ENCODE measurements at regions not wholly inside any gene's neighbourhood (a gene's known extent, or its start where the extent isn't known, plus 50 kb on each side); places are given as distances from the start of the nearest gene placed in this dataset.

DNA sequence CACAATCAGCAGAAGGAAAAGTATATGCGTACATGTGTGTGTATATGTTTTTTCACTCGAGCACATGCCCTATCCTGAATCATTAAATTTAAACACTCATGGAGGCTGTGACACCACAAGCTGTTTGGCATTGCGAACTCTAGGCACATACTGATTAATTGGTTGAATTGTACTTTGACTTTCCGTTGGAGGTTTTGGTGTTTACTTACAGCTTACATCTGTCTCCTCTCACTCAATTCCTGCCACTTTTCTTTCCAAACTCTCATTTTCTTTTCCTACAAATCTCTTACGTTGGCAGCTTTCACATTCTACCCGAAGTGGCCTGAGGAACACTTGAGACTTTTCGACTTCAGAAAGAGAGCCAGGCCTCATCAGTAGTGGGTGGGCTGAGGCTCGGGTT, 434.1 kb upstream of the SEMA6D start:
- 88% methylated on average over 3 of the region's 8 CpGs for WGBS (ENCODE audit: insufficient coverage)
- Histone ChIP-seq H3K27ac (ENCODE audit: low read depth, low read length) (no peak overlapping the region), H3K9me3 (ENCODE audit: control insufficient read depth, insufficient read depth, low read length) (no peaks in the 10 kb centered on the region), H3K27me3 (ENCODE audit: control insufficient read depth, insufficient read depth, low read length) (no peaks in the 10 kb centered on the region), H3K4me3 (ENCODE audit: low read depth, low read length) (no peak overlapping the region), H3K36me3 (ENCODE audit: control insufficient read depth, insufficient read depth, low read length) (no peaks in the 10 kb centered on the region), H3K4me1 (ENCODE audit: control insufficient read depth, insufficient read depth, low read length) (no peaks in the 10 kb centered on the region)
- no peak for DNase-seq (ENCODE audit: low read depth in 4 of 6, low spot score in 6 of 6)

DNA sequence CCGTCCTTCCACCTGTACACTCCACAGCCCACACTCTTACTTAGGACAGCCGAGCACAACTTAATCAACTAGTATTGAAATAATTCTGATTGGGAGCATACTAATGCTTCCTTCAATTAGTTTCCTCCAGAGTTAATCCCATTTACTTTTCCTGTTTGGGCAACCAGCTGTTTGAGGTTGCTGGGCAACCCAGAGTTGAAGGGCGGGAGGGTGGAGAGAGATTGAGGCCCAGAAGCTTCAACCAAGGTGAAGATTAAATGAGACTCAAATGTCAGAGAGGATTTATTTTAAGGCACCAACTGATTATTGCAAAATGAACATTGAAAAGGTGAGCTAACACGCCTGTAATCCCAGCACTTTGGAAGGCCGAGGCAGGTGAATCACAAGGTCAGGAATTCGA, 428.5 kb upstream of the SEMA6D start:
- Histone ChIP-seq H3K9me3 (ENCODE audit: control insufficient read depth, insufficient read depth, low read length) (no peaks in the 10 kb centered on the region), H3K36me3 (ENCODE audit: control insufficient read depth, insufficient read depth, low read length) (no peaks in the 10 kb centered on the region), H3K4me1 (ENCODE audit: control insufficient read depth, insufficient read depth, low read length) (peaks cover 11% of the 10 kb centered on the region), H3K4me3 (ENCODE audit: low read depth, low read length) (no peak overlapping the region), H3K27ac (ENCODE audit: low read depth, low read length) (no peak overlapping the region), H3K27me3 (ENCODE audit: control insufficient read depth, insufficient read depth, low read length) (no peaks in the 10 kb centered on the region)
- no peak for DNase-seq (ENCODE audit: low read depth in 4 of 6, low spot score in 6 of 6)
- WGBS (ENCODE audit: insufficient coverage) = 90% methylated on average over 4 of the region's 6 CpGs

DNA sequence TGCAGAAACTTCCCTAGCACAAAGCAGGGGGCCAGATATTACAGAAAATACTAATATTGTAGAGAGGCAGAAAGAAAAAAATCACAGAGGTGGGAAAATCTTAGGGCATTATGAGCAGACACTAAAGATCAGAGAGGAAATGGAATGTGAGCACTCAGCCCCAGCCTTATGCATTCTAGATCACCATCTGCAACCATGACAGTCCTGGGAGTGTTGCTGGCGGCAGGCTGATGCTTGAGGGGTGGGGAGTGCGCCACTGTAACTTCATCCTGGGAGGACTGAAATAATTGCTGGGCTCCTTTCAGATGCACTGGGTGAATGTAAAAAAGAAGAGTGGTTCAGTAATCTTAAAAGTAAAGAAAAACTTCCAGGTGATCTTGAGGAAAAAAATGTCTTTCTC, 427.6 kb upstream of the SEMA6D start:
- WGBS (ENCODE audit: insufficient coverage) = 60% methylated on average over 2 of the region's 2 CpGs
- peaks cover 17% of the 10 kb centered on the region for H3K4me1 ChIP-seq (ENCODE audit: control insufficient read depth, insufficient read depth, low read length)
- DNase-seq (ENCODE audit: low read depth in 4 of 6, low spot score in 6 of 6) = no peak

DNA sequence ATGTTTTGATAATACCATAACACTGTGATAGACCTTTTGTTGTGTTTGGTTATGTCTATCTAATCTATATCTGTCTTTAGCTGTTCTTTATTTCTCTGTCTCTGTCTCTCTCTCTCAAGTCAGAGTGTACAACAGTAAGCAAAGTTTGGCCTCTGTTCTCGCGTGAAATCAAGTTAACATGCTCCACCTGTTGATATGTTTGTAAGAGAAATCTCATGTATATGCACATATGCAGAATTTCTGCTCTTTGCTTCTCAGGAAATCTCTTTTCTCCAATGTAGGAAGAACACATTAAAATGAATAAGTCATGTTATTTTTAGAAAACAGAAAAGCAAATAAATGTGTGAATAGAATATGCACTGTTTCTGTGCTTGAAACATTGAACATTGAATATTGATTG, 425.5 kb upstream of the SEMA6D start:
- no peak overlapping the region for H3K4me3 ChIP-seq (ENCODE audit: low read depth, low read length)
- H3K27me3 ChIP-seq (ENCODE audit: control insufficient read depth, insufficient read depth, low read length) = no peaks in the 10 kb centered on the region
- H3K4me1 ChIP-seq (ENCODE audit: control insufficient read depth, insufficient read depth, low read length) = peaks cover 17% of the 10 kb centered on the region
- DNase-seq (ENCODE audit: low read depth in 4 of 6, low spot score in 6 of 6) = no peak
- peak overlapping the region; percentile 10 for H3K27ac ChIP-seq (ENCODE audit: low read depth, low read length)
- no CpG with 5 or more reads among the region's 2 CpGs for WGBS (ENCODE audit: insufficient coverage)
- no peaks in the 10 kb centered on the region for H3K36me3 ChIP-seq (ENCODE audit: control insufficient read depth, insufficient read depth, low read length)
- H3K9me3 ChIP-seq (ENCODE audit: control insufficient read depth, insufficient read depth, low read length) = no peaks in the 10 kb centered on the region

More for the DNA sequence above, 427.6 kb upstream of the SEMA6D start:
- Histone ChIP-seq H3K27me3 (ENCODE audit: control insufficient read depth, insufficient read depth, low read length) (no peaks in the 10 kb centered on the region), H3K9me3 (ENCODE audit: control insufficient read depth, insufficient read depth, low read length) (no peaks in the 10 kb centered on the region), H3K4me3 (ENCODE audit: low read depth, low read length) (no peak overlapping the region), H3K27ac (ENCODE audit: low read depth, low read length) (peak overlapping the region; percentile 36), H3K36me3 (ENCODE audit: control insufficient read depth, insufficient read depth, low read length) (no peaks in the 10 kb centered on the region)

DNA sequence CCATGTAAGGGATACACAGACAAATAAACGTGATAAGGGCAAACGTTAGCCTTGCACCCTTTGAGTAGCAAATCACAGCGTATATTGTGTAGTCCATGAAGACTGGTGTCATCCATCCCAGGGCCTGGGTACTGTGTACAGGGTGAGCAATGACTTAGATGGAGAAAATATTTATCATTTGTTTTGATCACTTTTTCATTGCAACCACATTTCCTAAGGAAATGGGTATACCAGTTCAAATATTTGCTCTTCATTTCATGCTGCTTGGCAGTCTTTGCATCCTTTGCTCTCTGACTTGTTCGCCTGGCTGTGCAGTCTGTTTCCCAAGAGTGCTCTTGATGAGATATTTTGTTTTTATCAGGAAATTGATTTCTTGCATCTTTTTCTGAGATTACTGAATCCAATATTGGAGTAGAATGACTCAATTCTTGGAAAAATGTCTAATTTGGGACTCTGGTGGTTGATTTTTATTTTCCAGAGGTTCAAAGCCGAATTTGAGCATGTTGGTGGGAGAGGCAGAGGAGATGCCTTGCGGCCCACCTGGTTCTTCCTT, 424.6 kb upstream of the SEMA6D start:
- Histone ChIP-seq H3K27me3 (ENCODE audit: control insufficient read depth, insufficient read depth, low read length) (no peaks in the 10 kb centered on the region), H3K36me3 (ENCODE audit: control insufficient read depth, insufficient read depth, low read length) (no peaks in the 10 kb centered on the region), H3K4me3 (ENCODE audit: low read depth, low read length) (no peak overlapping the region), H3K9me3 (ENCODE audit: control insufficient read depth, insufficient read depth, low read length) (no peaks in the 10 kb centered on the region), H3K27ac (ENCODE audit: low read depth, low read length) (peak overlapping the region; percentile 90), H3K4me1 (ENCODE audit: control insufficient read depth, insufficient read depth, low read length) (peaks cover 17% of the 10 kb centered on the region)
- DNase-seq (ENCODE audit: low read depth in 4 of 6, low spot score in 6 of 6) = no peak
- WGBS (ENCODE audit: insufficient coverage) = 83% methylated on average over 3 of the region's 6 CpGs

DNA sequence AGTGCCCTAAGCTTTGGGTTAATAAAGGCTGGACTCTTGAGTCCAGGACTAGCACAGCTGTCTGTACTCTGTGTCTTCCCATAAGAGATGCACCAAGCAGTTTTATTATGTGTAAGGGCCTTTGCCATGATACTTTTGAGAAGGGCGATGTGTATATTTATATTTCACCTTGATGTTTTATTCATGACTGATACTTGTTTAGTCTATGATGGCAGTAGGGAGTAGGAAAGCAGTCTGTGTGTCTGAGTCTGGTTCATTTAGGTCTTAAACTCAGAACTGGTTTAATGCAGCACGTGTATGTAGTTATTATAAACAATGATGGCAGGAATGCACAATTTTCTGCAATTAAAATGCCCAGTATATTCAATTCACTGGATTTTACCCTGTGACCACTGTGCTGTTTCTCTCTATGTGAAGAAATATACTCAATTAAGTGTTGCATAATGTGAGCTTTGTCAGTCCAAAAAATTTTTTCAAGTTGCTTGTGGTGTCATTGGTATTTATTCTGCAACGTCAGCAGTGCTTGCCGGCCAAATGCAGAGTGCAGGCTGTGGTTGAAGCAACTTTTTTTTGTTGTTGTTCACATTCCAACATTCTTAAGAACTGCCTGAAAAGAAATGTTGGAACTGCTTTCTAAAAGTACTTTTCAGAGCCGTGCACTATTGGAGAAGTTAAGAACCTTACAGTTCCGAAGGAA, 423.7 kb upstream of the SEMA6D start:
- peaks cover 20% of the 10 kb centered on the region for H3K4me1 ChIP-seq (ENCODE audit: control insufficient read depth, insufficient read depth, low read length)
- H3K36me3 ChIP-seq (ENCODE audit: control insufficient read depth, insufficient read depth, low read length) = no peaks in the 10 kb centered on the region
- no peak overlapping the region for H3K4me3 ChIP-seq (ENCODE audit: low read depth, low read length)
- no peaks in the 10 kb centered on the region for H3K9me3 ChIP-seq (ENCODE audit: control insufficient read depth, insufficient read depth, low read length)
- peak overlapping the region; percentile 90 for H3K27ac ChIP-seq (ENCODE audit: low read depth, low read length)
- WGBS (ENCODE audit: insufficient coverage) = no CpG with 5 or more reads among the region's 6 CpGs
- H3K27me3 ChIP-seq (ENCODE audit: control insufficient read depth, insufficient read depth, low read length) = no peaks in the 10 kb centered on the region
- DNase-seq (ENCODE audit: low read depth in 4 of 6, low spot score in 6 of 6) = peak in 3 of 6 donors; percentile 19 to 79 (median 37)

DNA sequence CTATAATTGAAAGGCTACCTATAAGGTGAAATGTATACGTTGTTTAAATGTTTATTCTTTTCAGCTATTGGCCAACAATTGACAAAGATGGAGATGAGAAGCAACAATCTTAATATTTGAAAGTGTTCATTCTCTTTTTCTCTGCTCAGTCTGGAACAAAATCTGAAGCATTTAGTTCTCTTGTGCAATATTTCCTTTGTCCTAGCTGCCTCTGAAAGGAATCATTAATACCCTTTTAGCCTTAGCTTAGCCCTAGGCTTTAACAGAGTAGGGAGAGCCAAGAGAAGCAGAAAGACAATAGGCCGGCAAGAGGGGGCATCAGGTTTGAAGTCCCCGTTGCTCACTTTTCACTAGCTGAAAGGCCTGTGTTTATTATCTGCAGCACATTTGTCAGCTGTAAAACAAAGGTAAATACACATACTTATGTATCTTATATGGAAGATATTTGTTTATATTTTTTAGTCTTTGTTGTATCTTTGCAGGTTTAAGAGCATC, 422.5 kb upstream of the SEMA6D start:
- DNase-seq (ENCODE audit: low read depth in 4 of 6, low spot score in 6 of 6) = no peak
- Histone ChIP-seq H3K4me1 (ENCODE audit: control insufficient read depth, insufficient read depth, low read length) (peaks cover 13% of the 10 kb centered on the region), H3K36me3 (ENCODE audit: control insufficient read depth, insufficient read depth, low read length) (no peaks in the 10 kb centered on the region), H3K27me3 (ENCODE audit: control insufficient read depth, insufficient read depth, low read length) (no peaks in the 10 kb centered on the region), H3K9me3 (ENCODE audit: control insufficient read depth, insufficient read depth, low read length) (no peaks in the 10 kb centered on the region), H3K4me3 (ENCODE audit: low read depth, low read length) (no peak overlapping the region), H3K27ac (ENCODE audit: low read depth, low read length) (peak overlapping the region; percentile 90)
- no CpG with 5 or more reads among the region's 3 CpGs for WGBS (ENCODE audit: insufficient coverage)

DNA sequence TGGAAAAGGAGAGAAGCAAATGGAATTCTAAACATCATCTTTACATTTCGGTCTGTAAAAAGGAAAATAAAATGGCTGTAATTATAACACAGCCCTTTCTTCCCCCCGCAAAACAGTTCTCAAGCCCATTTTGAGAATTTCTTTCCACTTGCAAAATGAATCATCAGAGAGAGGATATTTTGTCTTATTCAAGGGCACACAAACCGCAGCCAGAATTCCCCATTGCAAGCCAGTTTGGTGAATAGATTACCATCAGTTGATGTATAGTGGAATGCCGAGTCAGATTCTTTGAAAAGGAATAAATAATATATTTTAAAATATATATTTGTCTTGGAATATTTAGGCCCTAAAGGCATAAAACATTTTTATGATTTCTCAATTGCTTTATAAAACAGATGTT, 420.4 kb upstream of the SEMA6D start:
- no CpG with 5 or more reads among the region's 4 CpGs for WGBS (ENCODE audit: insufficient coverage)
- H3K4me3 ChIP-seq (ENCODE audit: low read depth, low read length) = no peak overlapping the region
- no peak overlapping the region for H3K27ac ChIP-seq (ENCODE audit: low read depth, low read length)

DNA sequence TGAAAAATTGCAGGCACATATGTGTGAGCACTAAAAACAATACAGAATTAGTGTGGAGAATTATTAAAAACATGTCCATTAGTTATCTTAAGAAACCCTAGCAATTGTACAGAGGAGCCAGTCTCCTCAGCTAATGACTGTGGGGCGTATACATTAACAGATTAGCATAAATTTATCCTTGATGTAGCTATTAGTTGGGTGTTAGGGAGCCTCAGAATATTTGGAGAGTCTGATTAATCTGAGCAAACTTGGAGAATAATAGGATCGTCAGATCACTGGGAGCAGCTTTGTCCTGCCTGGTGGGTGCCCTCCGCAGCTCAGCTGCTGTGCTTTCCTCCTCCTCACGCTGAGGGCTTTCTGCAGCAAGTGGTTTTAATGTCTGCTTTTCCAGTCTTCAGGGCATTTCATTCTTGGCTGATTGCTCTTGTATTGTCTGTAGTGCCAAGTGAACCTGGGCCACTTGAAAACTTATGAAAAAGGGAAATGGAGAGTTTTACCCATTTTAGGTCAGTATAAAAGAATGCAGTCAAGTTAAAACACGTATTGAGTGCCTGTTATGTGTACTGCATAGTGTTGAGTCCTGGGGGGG, 417.4 kb upstream of the SEMA6D start:
- peak in 3 of 6 donors; percentile 9 to 59 (median 57) for DNase-seq (ENCODE audit: low read depth in 4 of 6, low spot score in 6 of 6)
- Histone ChIP-seq H3K27ac (ENCODE audit: low read depth, low read length) (no peak overlapping the region), H3K4me3 (ENCODE audit: low read depth, low read length) (no peak overlapping the region), H3K9me3 (ENCODE audit: control insufficient read depth, insufficient read depth, low read length) (no peaks in the 10 kb centered on the region), H3K4me1 (ENCODE audit: control insufficient read depth, insufficient read depth, low read length) (peaks cover 11% of the 10 kb centered on the region), H3K36me3 (ENCODE audit: control insufficient read depth, insufficient read depth, low read length) (no peaks in the 10 kb centered on the region), H3K27me3 (ENCODE audit: control insufficient read depth, insufficient read depth, low read length) (no peaks in the 10 kb centered on the region)
- 25% methylated on average over 3 of the region's 5 CpGs for WGBS (ENCODE audit: insufficient coverage)

More for the DNA sequence above, 420.4 kb upstream of the SEMA6D start:
- no peaks in the 10 kb centered on the region for H3K9me3 ChIP-seq (ENCODE audit: control insufficient read depth, insufficient read depth, low read length)
- no peaks in the 10 kb centered on the region for H3K36me3 ChIP-seq (ENCODE audit: control insufficient read depth, insufficient read depth, low read length)
- peaks cover 21% of the 10 kb centered on the region for H3K4me1 ChIP-seq (ENCODE audit: control insufficient read depth, insufficient read depth, low read length)
- H3K27me3 ChIP-seq (ENCODE audit: control insufficient read depth, insufficient read depth, low read length) = no peaks in the 10 kb centered on the region
- DNase-seq (ENCODE audit: low read depth in 4 of 6, low spot score in 6 of 6) = no peak

DNA sequence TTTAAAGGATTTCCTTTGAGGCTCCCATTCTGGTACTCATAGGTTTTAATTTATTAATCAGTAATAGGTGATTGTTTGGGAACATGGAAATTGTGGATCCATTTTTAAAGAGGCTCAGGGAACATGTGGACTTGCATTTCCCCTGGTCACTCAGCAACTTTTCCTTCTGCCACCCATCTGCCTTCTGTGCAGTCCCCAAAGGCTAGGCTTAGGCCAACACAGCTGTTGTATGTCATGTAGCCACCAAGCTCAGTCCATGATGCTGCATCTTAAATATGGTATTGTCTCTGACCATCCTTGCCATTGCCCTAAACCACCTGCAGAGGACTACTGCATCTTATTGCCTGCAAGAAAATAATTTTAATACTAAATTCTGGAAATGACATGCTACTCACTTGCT, 416.7 kb upstream of the SEMA6D start:
- Histone ChIP-seq H3K4me1 (ENCODE audit: control insufficient read depth, insufficient read depth, low read length) (peaks cover 11% of the 10 kb centered on the region), H3K27ac (ENCODE audit: low read depth, low read length) (no peak overlapping the region), H3K36me3 (ENCODE audit: control insufficient read depth, insufficient read depth, low read length) (no peaks in the 10 kb centered on the region), H3K4me3 (ENCODE audit: low read depth, low read length) (no peak overlapping the region), H3K27me3 (ENCODE audit: control insufficient read depth, insufficient read depth, low read length) (no peaks in the 10 kb centered on the region), H3K9me3 (ENCODE audit: control insufficient read depth, insufficient read depth, low read length) (no peaks in the 10 kb centered on the region)
- DNase-seq (ENCODE audit: low read depth in 4 of 6, low spot score in 6 of 6) = no peak

Measured in spinal cord (tissue), 9 donors.